Choroid plexus epithelial cell (primary cell): ENCODE measurements at regions not wholly inside any gene's neighbourhood (a gene's known extent, or its start where the extent isn't known, plus 50 kb on each side); places are given as distances from the start of the nearest gene placed in this dataset.
A peak's percentile ranks its signal among the peaks of the same experiment; 100 is the strongest.
"Not testable (repeated sequence)": the region's sequence is repeated elsewhere in the genome, so short reads cannot be mapped to it uniquely, and the experiment has no call there.

Experiments
- DNase-seq: peaks from one replicate; pipeline ENCODE4 v3.0.0-alpha.2; 2010; ENCODE audit warnings: low read depth
- H3K4me3 ChIP-seq: 2 replicates; pipeline ENCODE4 v1.5.1; 2011; ENCODE audit warnings: low read depth, mild to moderate bottlenecking, control low read depth, low read length, moderate library complexity
- TF ChIP-seq, protein P1 (sequence below): conservative IDR thresholded peaks from 2 replicates; pipeline ENCODE4 v1.5.1; 2011; ENCODE audit warnings: low read depth, mild to moderate bottlenecking, control low read depth, inconsistent platforms, low read length, moderate library complexity

DNA sequence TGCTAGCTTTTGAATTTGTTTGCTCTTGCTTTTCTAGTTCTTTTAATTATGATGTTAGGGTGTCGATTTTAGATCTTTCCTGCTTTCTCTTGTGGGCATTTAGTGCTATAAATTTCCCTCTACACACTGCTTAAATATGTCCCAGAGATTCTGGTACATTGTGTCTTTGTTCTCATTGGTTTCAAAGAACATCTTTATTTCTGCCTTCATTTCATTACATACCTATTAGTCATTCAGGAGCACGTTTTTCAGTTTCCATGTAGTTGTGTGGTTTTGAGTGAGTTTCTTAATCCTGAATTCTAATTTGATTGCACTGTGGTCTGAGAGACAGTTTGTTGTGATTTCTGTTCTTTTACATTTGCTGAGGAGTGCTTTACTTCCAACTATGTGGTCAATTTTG lies 51.2 kb upstream of the MB21D2 start:
- peak; percentile 71 for DNase-seq
- H3K4me3 ChIP-seq, result not testable (repeated sequence)

DNA sequence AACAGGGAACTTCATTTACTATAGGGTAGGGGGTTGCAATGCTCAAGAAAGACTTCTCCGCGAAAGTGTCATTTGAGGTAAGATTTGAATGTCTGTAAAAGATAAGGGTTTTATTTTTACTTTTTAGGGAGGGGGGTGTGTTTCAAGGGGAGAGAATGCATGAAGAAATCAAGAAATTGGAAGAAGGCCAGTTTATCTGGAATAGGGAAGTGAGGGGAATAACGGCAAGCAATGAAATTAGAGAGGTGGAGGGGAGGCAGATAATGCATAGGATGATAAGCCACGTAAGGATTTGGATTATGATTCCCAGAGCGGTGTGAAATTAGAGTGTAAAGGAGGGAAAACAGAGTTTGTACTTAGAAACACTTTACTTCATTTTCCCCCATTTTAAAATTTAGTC lies 63.0 kb upstream of the MB21D2 start:
- TF ChIP-seq, protein P1, sequence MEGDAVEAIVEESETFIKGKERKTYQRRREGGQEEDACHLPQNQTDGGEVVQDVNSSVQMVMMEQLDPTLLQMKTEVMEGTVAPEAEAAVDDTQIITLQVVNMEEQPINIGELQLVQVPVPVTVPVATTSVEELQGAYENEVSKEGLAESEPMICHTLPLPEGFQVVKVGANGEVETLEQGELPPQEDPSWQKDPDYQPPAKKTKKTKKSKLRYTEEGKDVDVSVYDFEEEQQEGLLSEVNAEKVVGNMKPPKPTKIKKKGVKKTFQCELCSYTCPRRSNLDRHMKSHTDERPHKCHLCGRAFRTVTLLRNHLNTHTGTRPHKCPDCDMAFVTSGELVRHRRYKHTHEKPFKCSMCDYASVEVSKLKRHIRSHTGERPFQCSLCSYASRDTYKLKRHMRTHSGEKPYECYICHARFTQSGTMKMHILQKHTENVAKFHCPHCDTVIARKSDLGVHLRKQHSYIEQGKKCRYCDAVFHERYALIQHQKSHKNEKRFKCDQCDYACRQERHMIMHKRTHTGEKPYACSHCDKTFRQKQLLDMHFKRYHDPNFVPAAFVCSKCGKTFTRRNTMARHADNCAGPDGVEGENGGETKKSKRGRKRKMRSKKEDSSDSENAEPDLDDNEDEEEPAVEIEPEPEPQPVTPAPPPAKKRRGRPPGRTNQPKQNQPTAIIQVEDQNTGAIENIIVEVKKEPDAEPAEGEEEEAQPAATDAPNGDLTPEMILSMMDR, result no peak
- no peak overlapping the region for H3K4me3 ChIP-seq
- no peak for DNase-seq

DNA sequence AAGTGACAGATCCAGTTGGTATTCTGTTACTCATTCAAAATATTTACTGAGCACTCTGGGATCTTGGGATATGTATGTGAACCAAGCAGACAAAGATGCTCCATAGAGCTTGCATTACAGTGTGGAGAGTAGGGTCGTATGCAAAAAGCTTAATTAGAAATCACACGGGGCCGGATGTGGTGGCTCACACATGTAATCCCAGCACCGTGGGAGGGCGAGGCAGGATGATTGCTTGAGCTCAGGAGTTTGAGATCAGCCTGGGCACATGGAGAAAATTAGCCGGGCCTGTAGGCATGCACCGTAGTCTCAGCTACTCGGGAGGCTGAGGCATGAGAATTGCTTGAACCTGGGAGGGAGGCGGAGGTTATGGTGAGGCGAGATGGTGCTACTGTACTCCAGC lies 68.7 kb upstream of the MB21D2 start:
- TF ChIP-seq, protein P1, result no peak
- no peak overlapping the region for H3K4me3 ChIP-seq
- DNase-seq, result no peak

DNA sequence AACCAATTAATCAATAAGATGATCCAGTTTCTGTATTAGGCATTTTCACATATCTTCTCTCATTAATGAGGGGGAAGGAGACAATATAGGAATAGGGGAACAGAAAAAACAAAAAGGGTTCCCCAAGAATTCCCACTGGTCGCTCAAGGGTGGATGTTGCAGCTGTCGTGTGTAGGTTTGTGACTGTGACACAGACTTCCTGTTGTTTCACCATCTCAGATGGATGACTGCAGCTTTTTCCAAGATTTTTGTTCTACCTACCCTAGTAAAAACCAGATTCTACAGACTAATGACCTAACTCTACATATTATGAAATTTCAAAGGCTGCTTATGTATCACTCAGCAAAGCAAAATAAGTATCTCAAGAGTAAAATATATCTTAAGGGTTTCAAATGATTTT lies 73.7 kb upstream of the MB21D2 start:
- no peak for DNase-seq
- TF ChIP-seq, protein P1, result no peak
- H3K4me3 ChIP-seq, result no peak overlapping the region

DNA sequence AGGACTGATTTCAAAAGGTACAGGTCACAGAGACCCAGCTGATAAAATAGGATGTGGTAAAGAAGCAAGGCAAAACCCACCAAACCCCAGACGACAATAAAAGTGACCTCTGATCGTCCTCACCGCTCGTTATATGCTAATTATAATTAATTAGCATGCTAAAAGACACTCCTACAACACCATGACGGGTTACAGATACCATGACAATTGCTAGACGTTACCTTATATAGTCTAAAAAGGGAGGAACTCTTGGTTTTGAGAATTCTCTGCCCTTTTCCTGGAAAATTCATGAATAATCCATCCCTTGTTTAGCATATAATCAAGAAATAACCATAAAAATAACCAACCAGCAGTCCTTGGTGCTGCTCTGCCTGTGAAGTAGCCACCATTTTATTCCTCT lies 74.7 kb upstream of the MB21D2 start:
- no peak for DNase-seq
- no peak overlapping the region for H3K4me3 ChIP-seq
- TF ChIP-seq, protein P1, result no peak

DNA sequence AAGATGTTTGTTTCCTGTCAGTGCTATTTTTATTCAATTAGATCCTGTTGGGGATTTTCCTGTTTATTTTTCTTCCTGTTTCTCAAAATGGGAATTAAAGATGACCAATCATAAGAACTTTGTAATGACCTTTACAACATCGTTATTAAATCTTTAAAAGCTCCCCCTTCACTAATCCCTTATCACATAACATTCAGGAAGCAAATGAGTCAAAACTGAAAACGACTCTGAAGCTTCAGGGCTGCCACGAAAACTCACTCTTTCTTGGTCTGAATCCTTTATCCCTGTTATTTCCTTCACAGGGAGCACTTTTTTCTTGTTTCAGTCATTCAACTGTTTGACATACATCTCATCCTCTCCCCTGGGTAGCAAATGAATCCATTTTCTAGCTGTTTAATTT lies 75.8 kb upstream of the MB21D2 start:
- H3K4me3 ChIP-seq, result no peak overlapping the region
- TF ChIP-seq, protein P1, result no peak
- no peak for DNase-seq

DNA sequence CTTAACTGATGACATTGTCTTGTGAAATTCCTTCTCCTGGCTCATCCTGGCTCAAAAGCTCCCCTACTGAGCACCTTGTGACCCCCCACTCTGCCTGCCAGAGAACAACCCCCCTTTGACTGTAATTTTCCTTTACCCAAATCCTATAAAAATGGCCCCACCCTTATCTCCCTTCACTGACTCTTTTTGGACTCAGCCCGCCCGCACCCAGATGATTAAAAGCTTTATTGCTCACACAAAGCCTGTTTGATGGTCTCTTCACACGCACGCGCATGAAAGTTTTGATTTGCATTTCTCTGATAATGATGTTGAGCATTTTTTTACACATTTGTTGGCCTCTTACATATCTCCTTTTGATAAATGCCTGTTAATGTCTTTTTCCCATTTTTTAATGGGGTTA lies 83.5 kb upstream of the MB21D2 start:
- not testable (repeated sequence) for DNase-seq, H3K4me3 ChIP-seq

DNA sequence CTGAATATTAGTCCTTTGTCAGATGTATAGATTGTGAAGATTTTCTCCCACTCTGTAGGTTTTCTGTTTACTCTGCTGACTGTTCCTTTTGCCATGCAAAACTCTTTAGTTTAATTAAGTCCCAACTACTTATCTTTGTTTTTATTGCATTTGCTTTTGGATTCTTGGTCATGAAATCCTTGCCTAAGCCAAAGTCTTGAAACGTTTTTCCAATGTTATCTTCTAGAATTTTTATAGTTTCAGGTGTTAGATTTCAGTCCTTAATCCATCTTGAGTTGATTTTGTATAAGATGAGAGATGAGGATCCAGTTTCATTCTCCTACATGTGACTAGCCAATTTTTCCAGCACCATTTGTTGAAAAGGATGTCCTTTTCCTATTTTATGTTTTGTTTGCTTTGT lies 86.0 kb upstream of the MB21D2 start:
- H3K4me3 ChIP-seq, DNase-seq: not testable (repeated sequence)

DNA sequence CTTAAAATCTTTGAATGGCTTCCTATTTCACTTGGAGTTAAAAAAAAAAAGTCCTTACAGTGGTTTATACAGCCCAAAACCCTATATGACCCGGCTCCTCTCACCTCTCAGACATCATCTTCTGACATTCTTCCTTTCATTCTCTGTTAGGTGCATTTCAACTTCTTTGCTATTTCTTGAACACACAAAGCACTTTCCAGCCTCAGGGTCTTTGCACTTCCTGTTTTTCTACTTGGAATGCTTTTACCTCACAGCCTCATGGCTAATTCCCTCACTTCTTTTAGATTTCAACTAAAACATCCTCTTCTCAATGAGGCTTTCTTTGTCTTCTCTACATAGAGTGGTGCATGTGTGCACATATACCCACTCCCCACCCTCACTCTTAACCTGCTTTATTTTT lies 91.0 kb upstream of the MB21D2 start:
- TF ChIP-seq, protein P1, result no peak
- no peak for DNase-seq
- no peak overlapping the region for H3K4me3 ChIP-seq
